Thyroid gland (tissue), 4 donors: ENCODE measurements at regions not wholly inside any gene's neighbourhood (a gene's known extent, or its start where the extent isn't known, plus 50 kb on each side); places are given as distances from the start of the nearest gene placed in this dataset.
A peak's percentile ranks its signal among the peaks of the same experiment; 100 is the strongest.

Experiments
- DNase-seq, 2 donors: peaks; one replicate each; pipeline ENCODE4 v3.0.0-alpha.2; 2019
- H3K27ac ChIP-seq, 3 donors: fragments of 200-600 bp; sonication (generic); 1 replicate in 2 of 3; 2 replicates in 1 of 3; pipeline ENCODE4 v1.5.1; 2016 to 2019; ENCODE audit warnings: mild to moderate bottlenecking in 1 of 3, moderate library complexity in 1 of 3
- H3K27me3 ChIP-seq: fragments of 200-600 bp; sonication (generic); one replicate; pipeline ENCODE4 v1.5.1; 2019
- H3K36me3 ChIP-seq, 2 donors: fragments of 200-600 bp; sonication (generic); one replicate each; pipeline ENCODE4 v1.5.1; 2016 to 2019
- H3K4me1 ChIP-seq, 2 donors: fragments of 200-600 bp; sonication (generic); one replicate each; pipeline ENCODE4 v1.5.1; 2017 to 2019
- H3K4me3 ChIP-seq, 3 donors: fragments of 200-600 bp; sonication (generic); replicated peaks in 1 of 3; 1 replicate in 2 of 3; 2 replicates in 1 of 3; pipeline ENCODE4 v1.5.1; 2016; ENCODE audit warnings: mild to moderate bottlenecking in 1 of 3
- H3K9me3 ChIP-seq: fragments of 200-600 bp; sonication (generic); one replicate; pipeline ENCODE4 v1.5.1; 2017
- CTCF ChIP-seq, 6 experiments: fragments of 200-600 bp in 3 of 6; fragments of 450-650 bp in 3 of 6; sonication (generic) in 3 of 6; IDR thresholded peaks; one replicate each; pipeline ENCODE4 v1.5.1; 2016 to 2019; ENCODE audit warnings: antibody characterized with exemption in 6 of 6, mild to moderate bottlenecking in 2 of 6, inconsistent platforms in 1 of 6, moderate library complexity in 1 of 6
- POLR2A ChIP-seq, 2 donors: fragments of 450-650 bp; IDR thresholded peaks; one replicate each; pipeline ENCODE4 v1.6.1; 2017; ENCODE audit warnings: antibody characterized with exemption in 2 of 2, mild to moderate bottlenecking in 2 of 2, moderate library complexity in 1 of 2
- WGBS, 2 donors: methylation state at CpG; one replicate each; pipeline ENCODE4 v1.1.5; 2017; 5-methylcytosine and 5-hydroxymethylcytosine counted together
- intact Hi-C: fragments of 100-400 bp; cut with DNase I; formaldehyde crosslinking; loops from one replicate; pipeline ENCODE4 v1.15.1; 2023

- WGBS, 2 donors, result 76 to 79% methylated on average over 5 of the region's 5 CpGs
- Histone ChIP-seq H3K36me3 (no peaks in the 10 kb centered on the region), H3K4me3 (no peak overlapping the region), H3K9me3 (no peaks in the 10 kb centered on the region), H3K27me3 (no peaks in the 10 kb centered on the region), H3K27ac (peak overlapping the region in 2 of 3 donors; percentile 24 to 50), H3K4me1 (peaks cover 32 to 49% of the 10 kb centered on the region in 2 donors)
- no peak for DNase-seq
- intact Hi-C loops, result no loop called here
- no peak for TF ChIP-seq POLR2A (IDR thresholded peaks at IDR 0.05)
- no peak for TF ChIP-seq CTCF (IDR thresholded peaks at IDR 0.05)
Observed at GRCh38 chr10:94210440-94211168, 152.1 kb downstream of the NOC3L start.

DNA sequence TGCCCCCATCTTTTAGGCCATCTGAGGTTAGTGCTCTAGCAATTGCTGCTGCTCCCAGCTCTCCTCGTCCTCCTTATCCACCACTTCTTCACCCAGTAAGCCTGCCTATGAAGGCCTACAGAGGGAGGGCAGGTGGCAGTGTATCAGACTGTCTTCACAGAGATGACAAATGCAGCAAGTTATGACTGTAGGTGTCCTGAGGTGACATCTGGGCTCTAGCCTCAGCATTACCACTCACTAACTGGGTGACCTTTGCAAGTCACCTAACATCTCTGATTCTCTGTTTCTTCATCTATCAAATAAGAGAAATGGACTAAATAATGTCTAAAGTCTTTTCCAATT lies 151.6 kb downstream of the NOC3L start:
- 80 to 87% methylated on average over 1 of the region's 1 CpG for WGBS, 2 donors
- no peaks in the 10 kb centered on the region for H3K36me3 ChIP-seq
- no peak overlapping the region for H3K27ac ChIP-seq
- no peaks in the 10 kb centered on the region for H3K27me3 ChIP-seq
- no peak for TF ChIP-seq POLR2A (IDR thresholded peaks at IDR 0.05)
- no peak for TF ChIP-seq CTCF (IDR thresholded peaks at IDR 0.05)
- H3K9me3 ChIP-seq, result no peaks in the 10 kb centered on the region
- H3K4me1 ChIP-seq, result peaks cover 37 to 54% of the 10 kb centered on the region in 2 donors
- intact Hi-C loops, result no loop called here
- H3K4me3 ChIP-seq, result no peak overlapping the region
- DNase-seq, result no peak

- H3K27ac ChIP-seq, result peak overlapping the region; percentile 26 to 75 (median 67)
- H3K27me3 ChIP-seq, result no peaks in the 10 kb centered on the region
- 83% methylated on average over 2 of the region's 2 CpGs for WGBS, 2 donors
- H3K4me1 ChIP-seq, result peaks cover 50 to 73% of the 10 kb centered on the region in 2 donors
- DNase-seq, result peak; percentile 24 to 31
- no peaks in the 10 kb centered on the region for H3K9me3 ChIP-seq
- H3K36me3 ChIP-seq, result no peaks in the 10 kb centered on the region
- TF ChIP-seq POLR2A (IDR thresholded peaks at IDR 0.05), result no peak
- no peak for TF ChIP-seq CTCF (IDR thresholded peaks at IDR 0.05)
- H3K4me3 ChIP-seq, result no peak overlapping the region
- intact Hi-C loops, result no loop called here
Observed at GRCh38 chr10:94213001-94213530, 149.7 kb downstream of the NOC3L start.

GRCh38 chr10:94213980-94214379 lies 148.8 kb downstream of the NOC3L start:
- WGBS, 2 donors, result 34 to 35% methylated on average over 3 of the region's 3 CpGs
- H3K27me3 ChIP-seq, result no peaks in the 10 kb centered on the region
- peak overlapping the region; percentile 26 to 75 (median 67) for H3K27ac ChIP-seq
- TF ChIP-seq POLR2A (IDR thresholded peaks at IDR 0.05), result no peak
- TF ChIP-seq CTCF (IDR thresholded peaks at IDR 0.05), result no peak
- no peaks in the 10 kb centered on the region for H3K9me3 ChIP-seq
- intact Hi-C loops, result no loop called here
- no peak overlapping the region for H3K4me3 ChIP-seq
- peak in 1 of 2 donors; percentile 28 for DNase-seq
- H3K36me3 ChIP-seq, result no peaks in the 10 kb centered on the region
- H3K4me1 ChIP-seq, result peaks cover 44 to 71% of the 10 kb centered on the region in 2 donors

DNA sequence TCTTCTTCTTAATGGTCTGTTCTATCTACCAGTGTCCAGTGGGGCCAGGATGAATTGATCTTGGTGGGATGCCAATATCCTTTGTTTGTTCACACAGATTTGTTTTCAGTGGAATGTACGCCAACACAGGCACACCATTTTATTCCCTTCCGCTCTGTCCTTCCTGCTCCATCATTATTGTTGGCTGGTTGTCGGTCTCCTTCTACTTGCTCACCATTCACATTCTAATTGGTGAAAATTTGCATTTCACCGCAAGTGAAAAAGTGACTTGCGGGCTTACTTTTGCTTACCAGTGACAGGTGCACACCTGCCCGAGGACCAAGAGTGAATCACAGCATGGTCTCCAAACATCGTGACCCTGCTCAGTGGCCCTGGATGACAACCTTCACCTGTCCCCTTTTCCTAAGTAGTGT lies 148.3 kb downstream of the NOC3L start:
- intact Hi-C loops, result no loop called here
- peaks cover 49 to 72% of the 10 kb centered on the region in 2 donors for H3K4me1 ChIP-seq
- peak overlapping the region; percentile 26 to 75 (median 67) for H3K27ac ChIP-seq
- WGBS, 2 donors, result 79 to 92% methylated on average over 7 of the region's 7 CpGs
- no peaks in the 10 kb centered on the region for H3K36me3 ChIP-seq
- TF ChIP-seq POLR2A (IDR thresholded peaks at IDR 0.05) (no peak), CTCF (IDR thresholded peaks at IDR 0.05) (no peak)
- H3K27me3 ChIP-seq, result no peaks in the 10 kb centered on the region
- DNase-seq, result no peak
- H3K9me3 ChIP-seq, result no peaks in the 10 kb centered on the region
- no peak overlapping the region for H3K4me3 ChIP-seq
